Panc1 (cell line): ENCODE measurements at regions not wholly inside any gene's neighbourhood (a gene's known extent, or its start where the extent isn't known, plus 50 kb on each side); places are given as distances from the start of the nearest gene placed in this dataset.
"Not testable (repeated sequence)": the region's sequence is repeated elsewhere in the genome, so short reads cannot be mapped to it uniquely, and the experiment has no call there.

Source experiments
- CTCF ChIP-seq: fragments of 450-650 bp; IDR thresholded peaks from 2 replicates; pipeline ENCODE4 v1.5.1; 2017; ENCODE audit warnings: mild to moderate bottlenecking
- POLR2AphosphoS5 ChIP-seq: IDR thresholded peaks from 2 replicates; pipeline ENCODE4 v1.6.1; 2012; ENCODE audit warnings: mild to moderate bottlenecking, low read depth, low read length, moderate library complexity
- TF ChIP-seq, protein P1 (sequence below), 2 experiments: IDR thresholded peaks; 2 replicates each; pipeline ENCODE4 v1.6.1; 2011 to 2012; ENCODE audit warnings: low read depth in 2 of 2, control low read depth in 1 of 2, low read length in 1 of 2, mild to moderate bottlenecking in 1 of 2, moderate library complexity in 1 of 2; ENCODE audit not compliant: insufficient read depth in 1 of 2

DNA sequence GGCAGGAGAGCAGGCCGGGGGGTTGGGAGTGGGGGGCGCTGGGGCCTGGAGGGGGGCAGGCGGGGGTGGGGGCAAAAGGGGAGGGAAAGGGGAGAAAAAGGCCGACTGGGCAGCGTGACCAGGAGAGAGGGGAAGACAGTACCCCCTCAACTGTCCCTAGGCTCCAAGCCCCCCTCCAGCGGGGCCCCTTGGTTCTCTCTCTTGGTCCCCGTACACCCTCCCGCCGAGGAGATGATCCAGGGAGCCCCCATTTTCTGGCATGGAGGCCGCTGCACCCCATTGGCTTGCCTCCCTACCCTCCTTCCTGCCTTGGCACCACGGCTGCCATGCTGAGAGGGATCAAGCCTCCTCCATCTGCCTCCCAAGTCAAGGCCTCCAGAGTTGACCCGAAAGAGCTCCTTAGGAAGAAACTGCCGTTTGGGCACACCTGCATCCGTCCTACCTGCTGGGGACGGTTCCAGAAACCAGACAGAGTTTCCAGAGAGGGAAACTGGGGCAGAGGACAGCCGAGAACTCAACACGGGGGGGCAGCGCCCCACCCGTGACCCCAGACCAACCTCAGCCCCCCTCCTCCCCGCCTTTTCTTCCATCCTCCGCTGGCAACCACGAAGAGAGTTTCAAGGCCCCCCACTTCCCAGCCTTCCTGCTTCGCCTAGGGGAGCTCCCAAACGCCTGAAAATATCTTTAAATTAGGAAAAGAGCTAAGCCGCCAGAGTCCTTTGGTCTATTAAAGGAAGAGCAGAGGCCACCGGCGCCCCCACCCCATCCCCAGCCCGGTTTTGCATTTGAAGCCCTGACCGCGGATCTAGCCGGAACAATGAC is 155.9 kb downstream of the CRLF3 start:
- TF ChIP-seq, protein P1, sequence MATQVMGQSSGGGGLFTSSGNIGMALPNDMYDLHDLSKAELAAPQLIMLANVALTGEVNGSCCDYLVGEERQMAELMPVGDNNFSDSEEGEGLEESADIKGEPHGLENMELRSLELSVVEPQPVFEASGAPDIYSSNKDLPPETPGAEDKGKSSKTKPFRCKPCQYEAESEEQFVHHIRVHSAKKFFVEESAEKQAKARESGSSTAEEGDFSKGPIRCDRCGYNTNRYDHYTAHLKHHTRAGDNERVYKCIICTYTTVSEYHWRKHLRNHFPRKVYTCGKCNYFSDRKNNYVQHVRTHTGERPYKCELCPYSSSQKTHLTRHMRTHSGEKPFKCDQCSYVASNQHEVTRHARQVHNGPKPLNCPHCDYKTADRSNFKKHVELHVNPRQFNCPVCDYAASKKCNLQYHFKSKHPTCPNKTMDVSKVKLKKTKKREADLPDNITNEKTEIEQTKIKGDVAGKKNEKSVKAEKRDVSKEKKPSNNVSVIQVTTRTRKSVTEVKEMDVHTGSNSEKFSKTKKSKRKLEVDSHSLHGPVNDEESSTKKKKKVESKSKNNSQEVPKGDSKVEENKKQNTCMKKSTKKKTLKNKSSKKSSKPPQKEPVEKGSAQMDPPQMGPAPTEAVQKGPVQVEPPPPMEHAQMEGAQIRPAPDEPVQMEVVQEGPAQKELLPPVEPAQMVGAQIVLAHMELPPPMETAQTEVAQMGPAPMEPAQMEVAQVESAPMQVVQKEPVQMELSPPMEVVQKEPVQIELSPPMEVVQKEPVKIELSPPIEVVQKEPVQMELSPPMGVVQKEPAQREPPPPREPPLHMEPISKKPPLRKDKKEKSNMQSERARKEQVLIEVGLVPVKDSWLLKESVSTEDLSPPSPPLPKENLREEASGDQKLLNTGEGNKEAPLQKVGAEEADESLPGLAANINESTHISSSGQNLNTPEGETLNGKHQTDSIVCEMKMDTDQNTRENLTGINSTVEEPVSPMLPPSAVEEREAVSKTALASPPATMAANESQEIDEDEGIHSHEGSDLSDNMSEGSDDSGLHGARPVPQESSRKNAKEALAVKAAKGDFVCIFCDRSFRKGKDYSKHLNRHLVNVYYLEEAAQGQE (IDR thresholded peaks at IDR 0.05; ENCODE audit: insufficient read depth in 1 of 2, low read depth in 2 of 2, low read length in 1 of 2) = not testable (repeated sequence)
- TF ChIP-seq CTCF, POLR2AphosphoS5: not testable (repeated sequence)
